Left lung (tissue), 4 donors: ENCODE measurements at regions not wholly inside any gene's neighbourhood (a gene's known extent, or its start where the extent isn't known, plus 50 kb on each side); places are given as distances from the start of the nearest gene placed in this dataset.

ENCODE experiments used
- ATAC-seq: fragments of 200-7000 bp; cut with Tn5 transposase; one replicate; pipeline ENCODE4 v1.9.1; 2020; ENCODE audit warnings: moderate library complexity
- DNase-seq, 4 donors: peaks; one replicate each; pipeline ENCODE4 v3.0.0-alpha.2; 2013 to 2020
- H3K27ac ChIP-seq, 2 donors: fragments of 200-600 bp; sonication (generic) in 1 of 2; one replicate each; pipeline versions ENCODE4 v1.5.0 to v1.8.0; 2020 to 2021
- H3K27me3 ChIP-seq, 2 donors: fragments of 200-600 bp; sonication (generic) in 1 of 2; one replicate each; pipeline versions ENCODE4 v1.5.0 to v1.8.0; 2020 to 2021
- H3K36me3 ChIP-seq, 2 donors: fragments of 200-600 bp; sonication (generic) in 1 of 2; one replicate each; pipeline versions ENCODE4 v1.5.0 to v1.8.0; 2020 to 2021
- H3K4me1 ChIP-seq, 2 donors: fragments of 200-600 bp; one replicate each; pipeline ENCODE4 v1.8.0; 2021
- H3K4me3 ChIP-seq, 2 donors: fragments of 200-600 bp; sonication (generic) in 1 of 2; one replicate each; pipeline versions ENCODE4 v1.5.0 to v1.8.0; 2020 to 2021; ENCODE audit warnings: mild to moderate bottlenecking in 1 of 2
- H3K9me3 ChIP-seq, 2 donors: fragments of 200-600 bp; sonication (generic) in 1 of 2; one replicate each; pipeline versions ENCODE4 v1.5.0 to v1.8.0; 2020 to 2021
- CTCF ChIP-seq, 2 donors: fragments of 200-600 bp; sonication (generic) in 1 of 2; IDR thresholded peaks; one replicate each; pipeline versions ENCODE4 v1.5.0 to v1.8.0; 2021; ENCODE audit warnings: antibody characterized with exemption in 2 of 2
- intact Hi-C, 2 donors: fragments of 100-400 bp; cut with DNase I; formaldehyde crosslinking; loops; one replicate each; pipeline versions ENCODE4 v1.11.2 to v1.14.2; 2022
- donor health status: DM: no; HTN: yes; CAD: no.
- donor health status: DM: no; HTN: no; CAD: no.

DNA sequence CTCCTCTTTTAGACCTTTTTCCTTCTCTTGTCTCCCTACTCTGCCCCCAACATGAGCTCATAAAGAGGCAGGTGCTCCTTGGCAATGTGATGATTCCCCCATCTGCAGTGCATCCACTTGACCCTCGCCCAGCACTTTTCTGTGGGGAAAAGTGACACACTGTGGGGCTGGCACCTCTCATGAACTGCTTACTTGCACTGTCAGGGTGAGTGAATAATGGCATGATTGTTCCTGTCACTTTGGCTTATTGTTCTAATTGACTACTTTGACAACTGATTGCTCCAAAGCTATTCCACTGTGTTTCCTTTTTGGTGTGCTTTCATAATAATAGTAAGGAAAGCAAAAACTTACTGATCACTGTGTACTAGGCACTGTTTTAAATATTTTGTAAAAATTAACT lies 253.3 kb upstream of the SUCLG2 start:
- Histone ChIP-seq H3K9me3 (no peaks in the 10 kb centered on the region), H3K4me3 (no peak overlapping the region), H3K27ac (no peak overlapping the region), H3K27me3 (no peaks in the 10 kb centered on the region), H3K36me3 (no peaks in the 10 kb centered on the region), H3K4me1 (no peaks in the 10 kb centered on the region)
- no peak for TF ChIP-seq CTCF (IDR thresholded peaks at IDR 0.05)
- intact Hi-C loops, result no loop called here
- ATAC-seq, result no peak
- no peak for DNase-seq

DNA sequence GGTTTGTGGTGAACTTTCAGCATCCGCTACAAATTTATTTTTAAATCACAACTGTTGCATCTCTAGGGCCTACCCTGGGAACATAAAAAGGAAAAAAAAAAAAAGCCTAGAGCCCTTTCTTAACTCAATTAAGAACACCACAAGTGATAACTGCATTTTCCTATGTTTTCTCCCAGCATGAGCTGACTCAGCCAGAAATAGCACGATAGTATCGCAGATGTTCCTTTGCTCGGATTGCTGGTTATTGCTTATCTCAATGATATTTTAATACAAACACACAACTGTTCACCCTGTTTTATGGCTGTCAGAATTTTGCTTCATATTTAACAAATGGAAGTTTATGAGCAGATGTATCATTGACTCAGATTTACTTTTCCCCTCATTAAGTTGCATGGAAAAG lies 251.8 kb upstream of the SUCLG2 start:
- H3K27me3 ChIP-seq, result no peaks in the 10 kb centered on the region
- no peak overlapping the region for H3K4me3 ChIP-seq
- DNase-seq (no peak), ATAC-seq (no peak)
- TF ChIP-seq CTCF (IDR thresholded peaks at IDR 0.05), result no peak
- H3K4me1 ChIP-seq, result no peaks in the 10 kb centered on the region
- H3K36me3 ChIP-seq, result no peaks in the 10 kb centered on the region
- intact Hi-C loops, result no loop called here
- no peaks in the 10 kb centered on the region for H3K9me3 ChIP-seq
- H3K27ac ChIP-seq, result no peak overlapping the region

DNA sequence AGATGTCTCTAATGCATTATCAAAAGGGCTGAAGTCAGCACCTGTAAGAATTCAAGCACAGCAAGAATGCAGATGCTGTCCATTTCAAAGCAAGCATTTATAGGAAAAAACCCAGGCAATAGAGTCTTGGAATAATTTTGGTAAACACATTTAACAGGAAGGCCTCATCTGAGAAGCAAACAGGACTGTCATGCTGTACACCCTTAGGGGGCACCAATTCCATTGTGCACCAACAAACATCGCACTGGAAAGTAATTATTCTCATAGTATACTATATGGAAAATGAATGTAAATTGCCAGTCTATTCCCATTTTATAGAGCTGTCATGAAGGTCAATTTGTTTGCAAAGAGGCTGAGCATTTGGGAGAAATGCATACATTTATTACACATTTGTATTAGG lies 247.3 kb upstream of the SUCLG2 start:
- Histone ChIP-seq H3K9me3 (no peaks in the 10 kb centered on the region), H3K36me3 (no peaks in the 10 kb centered on the region), H3K27me3 (no peaks in the 10 kb centered on the region), H3K4me3 (no peak overlapping the region), H3K4me1 (no peaks in the 10 kb centered on the region), H3K27ac (no peak overlapping the region)
- DNase-seq (no peak), ATAC-seq (no peak)
- intact Hi-C loops, result no loop called here
- TF ChIP-seq CTCF (IDR thresholded peaks at IDR 0.05), result no peak

- DNase-seq, result no peak
- Histone ChIP-seq H3K4me1 (no peaks in the 10 kb centered on the region), H3K36me3 (no peaks in the 10 kb centered on the region), H3K9me3 (no peaks in the 10 kb centered on the region), H3K27ac (no peak overlapping the region), H3K4me3 (no peak overlapping the region), H3K27me3 (no peaks in the 10 kb centered on the region)
- TF ChIP-seq CTCF (IDR thresholded peaks at IDR 0.05), result no peak
- ATAC-seq, result no peak
- intact Hi-C loops, result no loop called here
Observed at GRCh38 chr3:67898916-67899315, 244.5 kb upstream of the SUCLG2 start.

- H3K9me3 ChIP-seq, result no peaks in the 10 kb centered on the region
- ATAC-seq (no peak), DNase-seq (no peak)
- no peak for TF ChIP-seq CTCF (IDR thresholded peaks at IDR 0.05)
- H3K4me3 ChIP-seq, result no peak overlapping the region
- no peaks in the 10 kb centered on the region for H3K27me3 ChIP-seq
- H3K27ac ChIP-seq, result no peak overlapping the region
- H3K4me1 ChIP-seq, result no peaks in the 10 kb centered on the region
- intact Hi-C loops, result no loop called here
- no peaks in the 10 kb centered on the region for H3K36me3 ChIP-seq
Observed at GRCh38 chr3:67897351-67898336, 243.2 kb upstream of the SUCLG2 start.
